ENCODE measurements at regions not wholly inside any gene's neighbourhood (a gene's known extent, or its start where the extent isn't known, plus 50 kb on each side); places are given as distances from the start of the nearest gene placed in this dataset.

- H4K20me1 ChIP-seq (ENCODE audit: control insufficient read depth, insufficient read depth, low read depth, low read length): no peaks in the 10 kb centered on the region
- no peaks in the 10 kb centered on the region for H3F3A ChIP-seq (ENCODE audit: control insufficient read depth, insufficient read depth)
- no peaks in the 10 kb centered on the region for H3K27me3 ChIP-seq (ENCODE audit: control insufficient read depth, low read length)
- no peaks in the 10 kb centered on the region for H3K36me3 ChIP-seq (ENCODE audit: control insufficient read depth, low read length)
- H3K27ac ChIP-seq (ENCODE audit: low read depth, low read length): no peak overlapping the region
- no peaks in the 10 kb centered on the region for H3K4me1 ChIP-seq (ENCODE audit: control insufficient read depth, low read length)
- no peak overlapping the region for H3K4me3 ChIP-seq (ENCODE audit: low read length)
- H3K79me2 ChIP-seq (ENCODE audit: control insufficient read depth, low read length): no peaks in the 10 kb centered on the region
- no peak overlapping the region for H3K4me2 ChIP-seq (ENCODE audit: low read length)
- TF ChIP-seq EZH2phosphoT487 (IDR thresholded peaks at IDR 0.05; ENCODE audit: borderline replicate concordance, low read length): no peak
- TF ChIP-seq CTCF (IDR thresholded peaks at IDR 0.05; ENCODE audit: low read depth, low read length, poor library complexity, severe bottlenecking): no peak
- H3K9me2 ChIP-seq (replicated peaks; ENCODE audit: control insufficient read depth, low read length): no peaks in the 10 kb centered on the region
- H3K9me3 ChIP-seq (ENCODE audit: control insufficient read depth, insufficient read depth, low read length): no peaks in the 10 kb centered on the region
Observed at GRCh38 chr2:21326152-21326551, 202.4 kb downstream of the TDRD15 start.

GRCh38 chr2:21328177-21328576, 204.4 kb downstream of the TDRD15 start:
- no peaks in the 10 kb centered on the region for H3K27me3 ChIP-seq (ENCODE audit: control insufficient read depth, low read length)
- TF ChIP-seq EZH2phosphoT487 (IDR thresholded peaks at IDR 0.05; ENCODE audit: borderline replicate concordance, low read length) (no peak), CTCF (IDR thresholded peaks at IDR 0.05; ENCODE audit: low read depth, low read length, poor library complexity, severe bottlenecking) (no peak)
- no peaks in the 10 kb centered on the region for H4K20me1 ChIP-seq (ENCODE audit: control insufficient read depth, insufficient read depth, low read depth, low read length)

GRCh38 chr2:21330786-21331391, 207.1 kb downstream of the TDRD15 start:
- no peaks in the 10 kb centered on the region for H4K20me1 ChIP-seq (ENCODE audit: control insufficient read depth, insufficient read depth, low read depth, low read length)
- H3K4me3 ChIP-seq (ENCODE audit: low read length): no peak overlapping the region
- no peak overlapping the region for H3K27ac ChIP-seq (ENCODE audit: low read depth, low read length)
- no peaks in the 10 kb centered on the region for H3F3A ChIP-seq (ENCODE audit: control insufficient read depth, insufficient read depth)
- H3K9me3 ChIP-seq (ENCODE audit: control insufficient read depth, insufficient read depth, low read length): no peaks in the 10 kb centered on the region
- H3K9me2 ChIP-seq (replicated peaks; ENCODE audit: control insufficient read depth, low read length): no peaks in the 10 kb centered on the region
- no peaks in the 10 kb centered on the region for H3K27me3 ChIP-seq (ENCODE audit: control insufficient read depth, low read length)
- H3K4me1 ChIP-seq (ENCODE audit: control insufficient read depth, low read length): no peaks in the 10 kb centered on the region
- H3K36me3 ChIP-seq (ENCODE audit: control insufficient read depth, low read length): no peaks in the 10 kb centered on the region
- H3K79me2 ChIP-seq (ENCODE audit: control insufficient read depth, low read length): no peaks in the 10 kb centered on the region
- no peak for TF ChIP-seq CTCF (IDR thresholded peaks at IDR 0.05; ENCODE audit: low read depth, low read length, poor library complexity, severe bottlenecking)
- H3K4me2 ChIP-seq (ENCODE audit: low read length): no peak overlapping the region

More at GRCh38 chr2:21328177-21328576, 204.4 kb downstream of the TDRD15 start:
- no peak overlapping the region for H3K4me3 ChIP-seq (ENCODE audit: low read length)
- no peaks in the 10 kb centered on the region for H3K4me1 ChIP-seq (ENCODE audit: control insufficient read depth, low read length)
- H3K79me2 ChIP-seq (ENCODE audit: control insufficient read depth, low read length): no peaks in the 10 kb centered on the region
- no peaks in the 10 kb centered on the region for H3F3A ChIP-seq (ENCODE audit: control insufficient read depth, insufficient read depth)
- no peak overlapping the region for H3K4me2 ChIP-seq (ENCODE audit: low read length)
- no peaks in the 10 kb centered on the region for H3K9me2 ChIP-seq (replicated peaks; ENCODE audit: control insufficient read depth, low read length)
- H3K27ac ChIP-seq (ENCODE audit: low read depth, low read length): no peak overlapping the region
- H3K36me3 ChIP-seq (ENCODE audit: control insufficient read depth, low read length): no peaks in the 10 kb centered on the region
- no peaks in the 10 kb centered on the region for H3K9me3 ChIP-seq (ENCODE audit: control insufficient read depth, insufficient read depth, low read length)
